Stromal cell of bone marrow (primary cell): ENCODE measurements at regions not wholly inside any gene's neighbourhood (a gene's known extent, or its start where the extent isn't known, plus 50 kb on each side); places are given as distances from the start of the nearest gene placed in this dataset.

Source experiments
- DNase-seq: peaks from one replicate; pipeline ENCODE4 v3.0.0-alpha.2; 2012; ENCODE audit warnings: low read depth

GRCh38 chr9:131809941-131810344, 70.1 kb upstream of the RAPGEF1 start:
- DNase-seq, result peak; percentile 60

GRCh38 chr9:131808291-131808690, 68.4 kb upstream of the RAPGEF1 start:
- DNase-seq, result no peak

GRCh38 chr9:131807144-131807983, 67.5 kb upstream of the RAPGEF1 start:
- DNase-seq, result no peak

- DNase-seq, result no peak
Measured at GRCh38 chr9:131805803-131806202, 65.9 kb upstream of the RAPGEF1 start.

GRCh38 chr9:131804826-131805225, 65.0 kb upstream of the RAPGEF1 start:
- DNase-seq, result no peak

- DNase-seq, result no peak
Measured at GRCh38 chr9:131803758-131804411, 64.0 kb upstream of the RAPGEF1 start.

GRCh38 chr9:131801810-131802209, 61.9 kb upstream of the RAPGEF1 start:
- no peak for DNase-seq

GRCh38 chr9:131800843-131801242, 61.0 kb upstream of the RAPGEF1 start:
- no peak for DNase-seq

- no peak for DNase-seq
Measured at GRCh38 chr9:131800366-131800765, 60.5 kb upstream of the RAPGEF1 start.

- DNase-seq, result peak; percentile 16
Measured at GRCh38 chr9:131799177-131799823, 59.4 kb upstream of the RAPGEF1 start.

- DNase-seq, result no peak
Measured at GRCh38 chr9:131798246-131798645, 58.4 kb upstream of the RAPGEF1 start.

- DNase-seq, result no peak
Measured at GRCh38 chr9:131794393-131794792, 54.5 kb upstream of the RAPGEF1 start.

- no peak for DNase-seq
Measured at GRCh38 chr9:131791542-131792254, 51.8 kb upstream of the RAPGEF1 start.
